HEK293 (cell line): ENCODE measurements at regions not wholly inside any gene's neighbourhood (a gene's known extent, or its start where the extent isn't known, plus 50 kb on each side); places are given as distances from the start of the nearest gene placed in this dataset.

ENCODE experiments used
- CTCF ChIA-PET: fragments of 350-600 bp; formaldehyde crosslinking; extraction: SDS; loops from one replicate; lab custom pipeline; 2021; ENCODE audit warnings: antibody characterized with exemption; lab: Yijun Ruan, JAX
- POLR2A ChIA-PET: fragments of 300-600 bp; formaldehyde crosslinking; extraction: SDS; loops from one replicate; lab custom pipeline; 2020; ENCODE audit warnings: antibody characterized with exemption, inconsistent platforms; lab: Yijun Ruan, JAX
- H3K27ac ChIP-seq: fragments of 200-500 bp; sonication (Bioruptor generic); 2 replicates; pipeline ENCODE4 v1.5.1; 2014; ENCODE audit warnings: low read depth, low read length, control low read depth, inconsistent platforms; ENCODE audit errors: extremely low read depth
- H3K36me3 ChIP-seq, 2 experiments: fragments of 200-500 bp in 1 of 2; sonication (Bioruptor generic) in 1 of 2; 1 replicate in 1 of 2; 2 replicates in 1 of 2; pipeline ENCODE4 v1.5.1; 2014 to 2017; ENCODE audit warnings: inconsistent platforms in 2 of 2, low read length in 2 of 2; ENCODE audit not compliant: control insufficient read depth in 2 of 2, insufficient read depth in 1 of 2
- H3K4me1 ChIP-seq: fragments of 200-500 bp; sonication (Bioruptor generic); 2 replicates; pipeline ENCODE4 v1.5.1; 2014; ENCODE audit warnings: mild to moderate bottlenecking, low read length, inconsistent platforms; ENCODE audit not compliant: control insufficient read depth, insufficient read depth
- H3K4me3 ChIP-seq: 2 replicates; pipeline ENCODE4 v1.5.1; 2011; ENCODE audit warnings: low read depth, mild to moderate bottlenecking, control low read depth, low read length, moderate library complexity
- H3K9me3 ChIP-seq: fragments of 200-500 bp; sonication (Bioruptor generic); 2 replicates; pipeline ENCODE4 v1.5.1; 2014; ENCODE audit warnings: low read depth, low read length, inconsistent platforms; ENCODE audit not compliant: control insufficient read depth, insufficient read depth
- GLIS1 ChIP-seq: fragments of 450-650 bp; formaldehyde crosslinking; IDR thresholded peaks from 2 replicates; pipeline ENCODE4 v1.5.1; 2016; ENCODE audit warnings: missing biosample characterization, missing genetic modification characterization
- KLF16 ChIP-seq: fragments of 450-650 bp; formaldehyde crosslinking; IDR thresholded peaks from 2 replicates; pipeline ENCODE4 v1.5.1; 2017; ENCODE audit warnings: missing biosample characterization, missing genetic modification characterization
- OVOL3 ChIP-seq: fragments of 450-650 bp; formaldehyde crosslinking; IDR thresholded peaks from 2 replicates; pipeline ENCODE4 v1.5.1; 2016; ENCODE audit warnings: missing biosample characterization, missing genetic modification characterization
- ZBTB21 ChIP-seq: fragments of 450-650 bp; formaldehyde crosslinking; IDR thresholded peaks from 2 replicates; pipeline ENCODE4 v1.5.1; 2017; ENCODE audit warnings: missing biosample characterization, missing genetic modification characterization
- ZFP69B ChIP-seq: fragments of 450-650 bp; formaldehyde crosslinking; IDR thresholded peaks from 2 replicates; pipeline ENCODE4 v1.5.1; 2016; ENCODE audit warnings: missing biosample characterization, missing genetic modification characterization
- ZNF133 ChIP-seq: fragments of 450-650 bp; formaldehyde crosslinking; IDR thresholded peaks from 2 replicates; pipeline ENCODE4 v1.5.1; 2016; ENCODE audit warnings: missing biosample characterization, missing genetic modification characterization
- ZNF157 ChIP-seq: fragments of 450-650 bp; formaldehyde crosslinking; IDR thresholded peaks from 2 replicates; pipeline ENCODE4 v1.5.1; 2016; ENCODE audit warnings: missing biosample characterization, missing genetic modification characterization
- ZNF202 ChIP-seq: fragments of 450-650 bp; formaldehyde crosslinking; IDR thresholded peaks from 2 replicates; pipeline ENCODE4 v1.5.1; 2016; ENCODE audit warnings: missing biosample characterization, missing genetic modification characterization, borderline replicate concordance
- ZNF423 ChIP-seq: fragments of 450-650 bp; formaldehyde crosslinking; IDR thresholded peaks from 2 replicates; pipeline ENCODE4 v1.5.1; 2016; ENCODE audit warnings: missing biosample characterization, missing genetic modification characterization
- ZNF433 ChIP-seq: fragments of 450-650 bp; formaldehyde crosslinking; IDR thresholded peaks from 2 replicates; pipeline ENCODE4 v1.5.1; 2016; ENCODE audit warnings: missing biosample characterization, missing genetic modification characterization, low read depth
- ZNF558 ChIP-seq: fragments of 450-650 bp; formaldehyde crosslinking; IDR thresholded peaks from 2 replicates; pipeline ENCODE4 v1.5.1; 2016; ENCODE audit warnings: missing biosample characterization, missing genetic modification characterization
- ZNF654 ChIP-seq: fragments of 450-650 bp; formaldehyde crosslinking; IDR thresholded peaks from 2 replicates; pipeline ENCODE4 v1.5.1; 2016; ENCODE audit warnings: low read depth, missing biosample characterization, missing genetic modification characterization
- ZNF670 ChIP-seq: fragments of 450-650 bp; formaldehyde crosslinking; IDR thresholded peaks from 2 replicates; pipeline ENCODE4 v1.5.1; 2016; ENCODE audit warnings: missing biosample characterization, missing genetic modification characterization, low read depth
- TF ChIP-seq, protein P1 (sequence below): fragments of 450-650 bp; formaldehyde crosslinking; IDR thresholded peaks from 2 replicates; pipeline ENCODE4 v1.5.1; 2016; ENCODE audit warnings: missing biosample characterization, missing genetic modification characterization
- TF ChIP-seq, protein P2 (sequence below): fragments of 450-650 bp; formaldehyde crosslinking; IDR thresholded peaks from 2 replicates; pipeline ENCODE4 v1.5.1; 2016; ENCODE audit warnings: missing biosample characterization, missing genetic modification characterization
- TF ChIP-seq, protein P3 (sequence below): fragments of 450-650 bp; formaldehyde crosslinking; conservative IDR thresholded peaks from 2 replicates; pipeline ENCODE4 v1.5.1; 2016; ENCODE audit warnings: low read depth, missing biosample characterization, missing genetic modification characterization
- TF ChIP-seq, protein P4 (sequence below): fragments of 450-650 bp; formaldehyde crosslinking; IDR thresholded peaks from 2 replicates; pipeline ENCODE4 v1.5.1; 2017; ENCODE audit warnings: missing biosample characterization, missing genetic modification characterization
- TF ChIP-seq, protein P5 (sequence below): fragments of 450-650 bp; IDR thresholded peaks from 2 replicates; pipeline ENCODE4 v1.5.1; 2018; ENCODE audit warnings: missing biosample characterization, missing genetic modification characterization
- TF ChIP-seq, protein P6 (sequence below): fragments of 450-650 bp; formaldehyde crosslinking; IDR thresholded peaks from 2 replicates; pipeline ENCODE4 v1.5.1; 2016; ENCODE audit warnings: missing biosample characterization, missing genetic modification characterization

DNA sequence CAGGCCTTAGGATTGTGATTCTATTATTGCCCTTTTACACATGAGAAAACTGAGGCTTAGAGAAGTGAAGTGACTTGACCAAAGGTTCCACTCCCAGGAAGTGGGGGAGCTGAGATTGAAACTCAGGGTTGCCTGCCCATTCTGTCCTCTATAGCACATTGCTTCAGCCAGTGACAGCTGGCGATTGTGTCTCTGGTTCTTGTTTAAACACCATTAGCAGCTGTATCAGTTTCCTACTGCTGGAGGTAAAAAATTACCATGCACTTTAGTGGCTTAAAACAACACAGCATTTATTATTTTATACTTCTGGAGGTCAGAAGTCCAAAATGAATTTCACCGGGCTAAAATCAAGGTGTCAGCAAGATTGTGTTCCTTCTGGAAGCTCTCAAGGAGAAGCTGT is 205.8 kb upstream of the MAMLD1 start:
- ChIA-PET POLR2A (no interaction called here), CTCF (no interaction called here)
- Histone ChIP-seq H3K27ac (no peak overlapping the region), H3K4me3 (no peak overlapping the region), H3K36me3 (no peaks in the 10 kb centered on the region), H3K9me3 (no peaks in the 10 kb centered on the region), H3K4me1 (peaks cover 5% of the 10 kb centered on the region; the same call in 1 of the 2 replicates)
- TF ChIP-seq KLF16 (tag by site-specific recombination) (no peak), ZNF157 (tag by site-specific recombination) (no peak), ZNF202 (tag by site-specific recombination) (no peak), ZBTB21 (tag by site-specific recombination) (no peak), OVOL3 (tag by site-specific recombination) (no peak), GLIS1 (tag by site-specific recombination) (no peak), ZNF654 (tag by site-specific recombination) (no peak), ZNF433 (tag by site-specific recombination) (no peak), ZNF133 (no peak), ZFP69B (tag by site-specific recombination) (no peak), ZNF558 (tag by site-specific recombination) (no peak)
- TF ChIP-seq, protein P1, sequence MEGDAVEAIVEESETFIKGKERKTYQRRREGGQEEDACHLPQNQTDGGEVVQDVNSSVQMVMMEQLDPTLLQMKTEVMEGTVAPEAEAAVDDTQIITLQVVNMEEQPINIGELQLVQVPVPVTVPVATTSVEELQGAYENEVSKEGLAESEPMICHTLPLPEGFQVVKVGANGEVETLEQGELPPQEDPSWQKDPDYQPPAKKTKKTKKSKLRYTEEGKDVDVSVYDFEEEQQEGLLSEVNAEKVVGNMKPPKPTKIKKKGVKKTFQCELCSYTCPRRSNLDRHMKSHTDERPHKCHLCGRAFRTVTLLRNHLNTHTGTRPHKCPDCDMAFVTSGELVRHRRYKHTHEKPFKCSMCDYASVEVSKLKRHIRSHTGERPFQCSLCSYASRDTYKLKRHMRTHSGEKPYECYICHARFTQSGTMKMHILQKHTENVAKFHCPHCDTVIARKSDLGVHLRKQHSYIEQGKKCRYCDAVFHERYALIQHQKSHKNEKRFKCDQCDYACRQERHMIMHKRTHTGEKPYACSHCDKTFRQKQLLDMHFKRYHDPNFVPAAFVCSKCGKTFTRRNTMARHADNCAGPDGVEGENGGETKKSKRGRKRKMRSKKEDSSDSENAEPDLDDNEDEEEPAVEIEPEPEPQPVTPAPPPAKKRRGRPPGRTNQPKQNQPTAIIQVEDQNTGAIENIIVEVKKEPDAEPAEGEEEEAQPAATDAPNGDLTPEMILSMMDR (tag by site-specific recombination): no peak
- TF ChIP-seq, protein P2, sequence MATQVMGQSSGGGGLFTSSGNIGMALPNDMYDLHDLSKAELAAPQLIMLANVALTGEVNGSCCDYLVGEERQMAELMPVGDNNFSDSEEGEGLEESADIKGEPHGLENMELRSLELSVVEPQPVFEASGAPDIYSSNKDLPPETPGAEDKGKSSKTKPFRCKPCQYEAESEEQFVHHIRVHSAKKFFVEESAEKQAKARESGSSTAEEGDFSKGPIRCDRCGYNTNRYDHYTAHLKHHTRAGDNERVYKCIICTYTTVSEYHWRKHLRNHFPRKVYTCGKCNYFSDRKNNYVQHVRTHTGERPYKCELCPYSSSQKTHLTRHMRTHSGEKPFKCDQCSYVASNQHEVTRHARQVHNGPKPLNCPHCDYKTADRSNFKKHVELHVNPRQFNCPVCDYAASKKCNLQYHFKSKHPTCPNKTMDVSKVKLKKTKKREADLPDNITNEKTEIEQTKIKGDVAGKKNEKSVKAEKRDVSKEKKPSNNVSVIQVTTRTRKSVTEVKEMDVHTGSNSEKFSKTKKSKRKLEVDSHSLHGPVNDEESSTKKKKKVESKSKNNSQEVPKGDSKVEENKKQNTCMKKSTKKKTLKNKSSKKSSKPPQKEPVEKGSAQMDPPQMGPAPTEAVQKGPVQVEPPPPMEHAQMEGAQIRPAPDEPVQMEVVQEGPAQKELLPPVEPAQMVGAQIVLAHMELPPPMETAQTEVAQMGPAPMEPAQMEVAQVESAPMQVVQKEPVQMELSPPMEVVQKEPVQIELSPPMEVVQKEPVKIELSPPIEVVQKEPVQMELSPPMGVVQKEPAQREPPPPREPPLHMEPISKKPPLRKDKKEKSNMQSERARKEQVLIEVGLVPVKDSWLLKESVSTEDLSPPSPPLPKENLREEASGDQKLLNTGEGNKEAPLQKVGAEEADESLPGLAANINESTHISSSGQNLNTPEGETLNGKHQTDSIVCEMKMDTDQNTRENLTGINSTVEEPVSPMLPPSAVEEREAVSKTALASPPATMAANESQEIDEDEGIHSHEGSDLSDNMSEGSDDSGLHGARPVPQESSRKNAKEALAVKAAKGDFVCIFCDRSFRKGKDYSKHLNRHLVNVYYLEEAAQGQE (tag by site-specific recombination): no peak
- TF ChIP-seq, protein P3, sequence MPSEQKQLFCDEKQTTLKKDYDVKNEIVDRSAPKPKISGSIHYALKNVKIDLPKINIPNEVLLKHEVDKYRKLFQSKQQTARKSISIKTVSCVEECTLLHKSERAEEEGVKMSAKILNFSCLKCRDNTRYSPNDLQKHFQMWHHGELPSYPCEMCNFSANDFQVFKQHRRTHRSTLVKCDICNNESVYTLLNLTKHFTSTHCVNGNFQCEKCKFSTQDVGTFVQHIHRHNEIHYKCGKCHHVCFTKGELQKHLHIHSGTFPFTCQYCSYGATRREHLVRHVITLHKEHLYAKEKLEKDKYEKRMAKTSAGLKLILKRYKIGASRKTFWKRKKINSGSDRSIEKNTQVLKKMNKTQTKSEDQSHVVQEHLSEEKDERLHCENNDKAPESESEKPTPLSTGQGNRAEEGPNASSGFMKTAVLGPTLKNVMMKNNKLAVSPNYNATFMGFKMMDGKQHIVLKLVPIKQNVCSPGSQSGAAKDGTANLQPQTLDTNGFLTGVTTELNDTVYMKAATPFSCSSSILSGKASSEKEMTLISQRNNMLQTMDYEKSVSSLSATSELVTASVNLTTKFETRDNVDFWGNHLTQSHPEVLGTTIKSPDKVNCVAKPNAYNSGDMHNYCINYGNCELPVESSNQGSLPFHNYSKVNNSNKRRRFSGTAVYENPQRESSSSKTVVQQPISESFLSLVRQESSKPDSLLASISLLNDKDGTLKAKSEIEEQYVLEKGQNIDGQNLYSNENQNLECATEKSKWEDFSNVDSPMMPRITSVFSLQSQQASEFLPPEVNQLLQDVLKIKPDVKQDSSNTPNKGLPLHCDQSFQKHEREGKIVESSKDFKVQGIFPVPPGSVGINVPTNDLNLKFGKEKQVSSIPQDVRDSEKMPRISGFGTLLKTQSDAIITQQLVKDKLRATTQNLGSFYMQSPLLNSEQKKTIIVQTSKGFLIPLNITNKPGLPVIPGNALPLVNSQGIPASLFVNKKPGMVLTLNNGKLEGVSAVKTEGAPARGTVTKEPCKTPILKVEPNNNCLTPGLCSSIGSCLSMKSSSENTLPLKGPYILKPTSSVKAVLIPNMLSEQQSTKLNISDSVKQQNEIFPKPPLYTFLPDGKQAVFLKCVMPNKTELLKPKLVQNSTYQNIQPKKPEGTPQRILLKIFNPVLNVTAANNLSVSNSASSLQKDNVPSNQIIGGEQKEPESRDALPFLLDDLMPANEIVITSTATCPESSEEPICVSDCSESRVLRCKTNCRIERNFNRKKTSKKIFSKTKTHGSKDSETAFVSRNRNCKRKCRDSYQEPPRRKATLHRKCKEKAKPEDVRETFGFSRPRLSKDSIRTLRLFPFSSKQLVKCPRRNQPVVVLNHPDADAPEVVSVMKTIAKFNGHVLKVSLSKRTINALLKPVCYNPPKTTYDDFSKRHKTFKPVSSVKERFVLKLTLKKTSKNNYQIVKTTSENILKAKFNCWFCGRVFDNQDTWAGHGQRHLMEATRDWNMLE (tag by site-specific recombination): no peak

DNA sequence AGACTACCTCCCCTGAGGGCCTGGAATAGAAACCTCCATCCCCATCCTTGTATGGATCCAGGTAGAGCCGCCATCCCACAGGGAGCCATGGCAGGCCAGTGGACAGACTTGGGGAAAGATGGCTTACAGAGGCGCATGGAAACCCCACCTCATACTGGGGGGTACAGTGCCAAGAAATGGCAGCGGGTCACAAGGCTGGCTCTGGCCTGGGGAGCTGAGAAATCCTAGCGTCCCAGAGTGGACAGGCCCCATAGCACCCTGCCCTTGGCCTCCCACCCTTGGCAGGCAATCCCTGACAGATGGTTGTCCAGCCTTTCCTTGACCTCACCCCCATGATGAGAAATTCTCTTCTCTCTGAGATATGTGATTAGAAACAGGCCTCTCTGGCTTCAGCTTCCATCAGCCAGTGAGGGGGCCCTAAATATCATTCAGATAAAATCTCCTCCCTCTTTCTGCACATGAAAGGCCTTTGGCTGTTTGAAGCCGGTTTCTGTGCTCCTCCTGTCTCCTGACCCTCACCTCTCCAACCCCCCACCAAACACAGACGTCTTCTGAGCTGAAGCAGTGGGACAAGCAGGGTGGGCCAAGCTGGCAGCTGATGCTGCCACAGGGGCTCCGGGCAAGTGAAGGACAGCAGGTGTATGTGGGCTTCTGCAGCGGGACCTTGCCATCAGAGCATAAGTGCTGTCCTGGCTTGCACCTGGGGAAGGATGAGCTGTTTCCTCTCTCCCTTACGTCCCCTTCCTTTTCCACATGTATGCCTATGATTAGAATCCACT is 204.4 kb upstream of the MAMLD1 start:
- Histone ChIP-seq H3K27ac (no peak overlapping the region), H3K36me3 (no peaks in the 10 kb centered on the region), H3K4me1 (peaks cover 5% of the 10 kb centered on the region; the same call in 1 of the 2 replicates), H3K4me3 (no peak overlapping the region), H3K9me3 (no peaks in the 10 kb centered on the region)
- ChIA-PET CTCF (no interaction called here), POLR2A (no interaction called here)
- TF ChIP-seq, protein P4, sequence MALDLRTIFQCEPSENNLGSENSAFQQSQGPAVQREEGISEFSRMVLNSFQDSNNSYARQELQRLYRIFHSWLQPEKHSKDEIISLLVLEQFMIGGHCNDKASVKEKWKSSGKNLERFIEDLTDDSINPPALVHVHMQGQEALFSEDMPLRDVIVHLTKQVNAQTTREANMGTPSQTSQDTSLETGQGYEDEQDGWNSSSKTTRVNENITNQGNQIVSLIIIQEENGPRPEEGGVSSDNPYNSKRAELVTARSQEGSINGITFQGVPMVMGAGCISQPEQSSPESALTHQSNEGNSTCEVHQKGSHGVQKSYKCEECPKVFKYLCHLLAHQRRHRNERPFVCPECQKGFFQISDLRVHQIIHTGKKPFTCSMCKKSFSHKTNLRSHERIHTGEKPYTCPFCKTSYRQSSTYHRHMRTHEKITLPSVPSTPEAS (tag by site-specific recombination): no peak
- TF ChIP-seq, protein P5, sequence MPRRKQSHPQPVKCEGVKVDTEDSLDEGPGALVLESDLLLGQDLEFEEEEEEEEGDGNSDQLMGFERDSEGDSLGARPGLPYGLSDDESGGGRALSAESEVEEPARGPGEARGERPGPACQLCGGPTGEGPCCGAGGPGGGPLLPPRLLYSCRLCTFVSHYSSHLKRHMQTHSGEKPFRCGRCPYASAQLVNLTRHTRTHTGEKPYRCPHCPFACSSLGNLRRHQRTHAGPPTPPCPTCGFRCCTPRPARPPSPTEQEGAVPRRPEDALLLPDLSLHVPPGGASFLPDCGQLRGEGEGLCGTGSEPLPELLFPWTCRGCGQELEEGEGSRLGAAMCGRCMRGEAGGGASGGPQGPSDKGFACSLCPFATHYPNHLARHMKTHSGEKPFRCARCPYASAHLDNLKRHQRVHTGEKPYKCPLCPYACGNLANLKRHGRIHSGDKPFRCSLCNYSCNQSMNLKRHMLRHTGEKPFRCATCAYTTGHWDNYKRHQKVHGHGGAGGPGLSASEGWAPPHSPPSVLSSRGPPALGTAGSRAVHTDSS: no peak
- TF ChIP-seq ZNF423 (tag by site-specific recombination) (no peak), ZNF670 (tag by site-specific recombination) (no peak)
- TF ChIP-seq, protein P6, sequence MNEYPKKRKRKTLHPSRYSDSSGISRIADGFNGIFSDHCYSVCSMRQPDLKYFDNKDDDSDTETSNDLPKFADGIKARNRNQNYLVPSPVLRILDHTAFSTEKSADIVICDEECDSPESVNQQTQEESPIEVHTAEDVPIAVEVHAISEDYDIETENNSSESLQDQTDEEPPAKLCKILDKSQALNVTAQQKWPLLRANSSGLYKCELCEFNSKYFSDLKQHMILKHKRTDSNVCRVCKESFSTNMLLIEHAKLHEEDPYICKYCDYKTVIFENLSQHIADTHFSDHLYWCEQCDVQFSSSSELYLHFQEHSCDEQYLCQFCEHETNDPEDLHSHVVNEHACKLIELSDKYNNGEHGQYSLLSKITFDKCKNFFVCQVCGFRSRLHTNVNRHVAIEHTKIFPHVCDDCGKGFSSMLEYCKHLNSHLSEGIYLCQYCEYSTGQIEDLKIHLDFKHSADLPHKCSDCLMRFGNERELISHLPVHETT (tag by site-specific recombination): no peak
